NB4 (cell line): ENCODE measurements at regions not wholly inside any gene's neighbourhood (a gene's known extent, or its start where the extent isn't known, plus 50 kb on each side); places are given as distances from the start of the nearest gene placed in this dataset.

ENCODE experiments used
- DNase-seq: peaks from one replicate; pipeline ENCODE4 v3.0.0; 2010; ENCODE audit warnings: low read depth
- H3K4me3 ChIP-seq: one replicate; pipeline ENCODE4 v1.5.1; 2011; ENCODE audit warnings: mild to moderate bottlenecking, low read depth, low read length, moderate library complexity
- MYC ChIP-seq: IDR thresholded peaks from 2 replicates; pipeline ENCODE4 v1.6.1; 2011; ENCODE audit warnings: low read depth, low read length
- POLR2A ChIP-seq: IDR thresholded peaks from 2 replicates; pipeline ENCODE4 v1.6.1; 2011; ENCODE audit warnings: mild to moderate bottlenecking; ENCODE audit not compliant: insufficient read length; ENCODE audit errors: extremely low read depth
- TF ChIP-seq, protein P1 (sequence below): IDR thresholded peaks from one replicate; pipeline ENCODE4 v1.5.1; 2012; ENCODE audit warnings: low read depth, low read length
- TF ChIP-seq, protein P2 (sequence below): IDR thresholded peaks from 2 replicates; pipeline ENCODE4 v1.6.1; 2011; ENCODE audit warnings: low read depth, low read length

DNA sequence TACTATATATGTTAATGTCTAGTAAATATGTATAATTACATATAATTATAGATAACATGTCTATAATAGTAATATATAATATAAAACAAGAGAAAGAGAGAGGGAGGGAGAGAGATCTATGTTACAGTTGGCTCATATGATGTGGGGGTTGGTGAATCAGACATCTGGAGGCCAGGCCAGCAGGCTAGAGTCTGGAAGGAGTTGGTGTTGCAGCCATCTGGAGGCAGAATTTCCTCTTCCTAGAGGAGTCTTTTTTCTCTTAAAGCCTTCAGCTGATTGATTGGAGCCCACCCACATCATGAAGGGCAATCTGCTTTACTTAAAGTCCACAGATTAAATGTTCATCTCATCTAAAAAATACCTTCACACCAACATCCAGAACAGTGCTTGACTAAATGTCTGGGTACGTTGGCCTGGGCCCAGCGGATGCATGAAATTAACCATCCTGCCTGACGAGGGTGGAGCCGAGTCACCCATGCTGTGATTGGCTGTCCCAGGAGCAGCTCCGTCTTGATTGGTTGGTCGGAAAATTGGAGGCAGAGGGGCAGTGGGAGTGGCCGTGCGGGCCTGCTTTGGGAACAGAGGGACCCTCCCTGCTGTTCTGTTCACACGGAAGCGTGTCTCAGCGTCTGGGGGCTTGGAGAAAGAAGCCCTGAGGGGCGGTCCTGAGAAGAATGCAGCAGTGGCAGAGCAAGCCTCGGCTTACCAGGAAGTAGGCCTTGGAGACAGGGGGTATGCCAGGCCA, 392.4 kb downstream of the QKI start:
- TF ChIP-seq, protein P1, sequence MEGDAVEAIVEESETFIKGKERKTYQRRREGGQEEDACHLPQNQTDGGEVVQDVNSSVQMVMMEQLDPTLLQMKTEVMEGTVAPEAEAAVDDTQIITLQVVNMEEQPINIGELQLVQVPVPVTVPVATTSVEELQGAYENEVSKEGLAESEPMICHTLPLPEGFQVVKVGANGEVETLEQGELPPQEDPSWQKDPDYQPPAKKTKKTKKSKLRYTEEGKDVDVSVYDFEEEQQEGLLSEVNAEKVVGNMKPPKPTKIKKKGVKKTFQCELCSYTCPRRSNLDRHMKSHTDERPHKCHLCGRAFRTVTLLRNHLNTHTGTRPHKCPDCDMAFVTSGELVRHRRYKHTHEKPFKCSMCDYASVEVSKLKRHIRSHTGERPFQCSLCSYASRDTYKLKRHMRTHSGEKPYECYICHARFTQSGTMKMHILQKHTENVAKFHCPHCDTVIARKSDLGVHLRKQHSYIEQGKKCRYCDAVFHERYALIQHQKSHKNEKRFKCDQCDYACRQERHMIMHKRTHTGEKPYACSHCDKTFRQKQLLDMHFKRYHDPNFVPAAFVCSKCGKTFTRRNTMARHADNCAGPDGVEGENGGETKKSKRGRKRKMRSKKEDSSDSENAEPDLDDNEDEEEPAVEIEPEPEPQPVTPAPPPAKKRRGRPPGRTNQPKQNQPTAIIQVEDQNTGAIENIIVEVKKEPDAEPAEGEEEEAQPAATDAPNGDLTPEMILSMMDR = no peak
- no peak for TF ChIP-seq MYC
- TF ChIP-seq, protein P2, sequence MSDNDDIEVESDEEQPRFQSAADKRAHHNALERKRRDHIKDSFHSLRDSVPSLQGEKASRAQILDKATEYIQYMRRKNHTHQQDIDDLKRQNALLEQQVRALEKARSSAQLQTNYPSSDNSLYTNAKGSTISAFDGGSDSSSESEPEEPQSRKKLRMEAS = no peak
- TF ChIP-seq POLR2A = no peak
- no peak for DNase-seq
- no peak overlapping the region for H3K4me3 ChIP-seq

DNA sequence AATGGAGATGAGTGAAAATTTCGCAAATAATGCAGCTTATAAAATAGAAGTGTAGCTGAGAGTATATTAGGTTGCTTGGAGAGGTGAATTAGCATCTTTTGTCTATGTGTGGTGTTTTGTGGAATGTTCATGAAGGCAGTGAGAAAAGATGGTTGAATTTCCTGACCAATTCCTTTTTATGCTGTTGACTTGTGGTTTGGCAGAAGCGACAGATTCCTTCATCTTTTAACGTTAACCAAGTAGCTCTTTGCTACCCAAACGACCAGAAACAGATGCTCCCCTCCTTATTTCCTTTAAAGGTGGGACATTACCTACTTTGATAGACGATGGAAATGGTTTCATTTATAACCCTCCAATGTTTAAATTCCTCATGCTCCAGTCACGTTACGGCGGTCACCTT, 390.5 kb downstream of the QKI start:
- no peak overlapping the region for H3K4me3 ChIP-seq
- DNase-seq = no peak
- TF ChIP-seq MYC (no peak), POLR2A (no peak)
- TF ChIP-seq, protein P1 = no peak
- TF ChIP-seq, protein P2 = no peak

DNA sequence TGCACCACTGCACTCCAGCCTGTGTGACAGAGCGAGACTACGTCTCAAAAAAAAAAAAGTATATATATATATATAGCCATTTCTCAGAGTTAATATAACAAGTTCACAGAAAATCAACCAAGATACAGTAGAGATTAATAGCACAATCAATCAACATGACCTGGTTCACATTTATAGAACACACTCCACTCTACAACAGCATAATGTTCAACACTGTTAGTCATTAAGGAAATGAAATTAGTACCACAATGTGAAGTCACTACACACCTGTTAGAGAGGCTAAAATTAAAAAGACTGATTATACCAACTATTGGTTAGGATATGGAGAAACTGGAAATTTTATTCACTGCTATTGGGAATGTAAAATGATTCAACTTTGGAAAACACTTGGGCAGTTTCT, 387.7 kb downstream of the QKI start:
- no peak overlapping the region for H3K4me3 ChIP-seq

DNA sequence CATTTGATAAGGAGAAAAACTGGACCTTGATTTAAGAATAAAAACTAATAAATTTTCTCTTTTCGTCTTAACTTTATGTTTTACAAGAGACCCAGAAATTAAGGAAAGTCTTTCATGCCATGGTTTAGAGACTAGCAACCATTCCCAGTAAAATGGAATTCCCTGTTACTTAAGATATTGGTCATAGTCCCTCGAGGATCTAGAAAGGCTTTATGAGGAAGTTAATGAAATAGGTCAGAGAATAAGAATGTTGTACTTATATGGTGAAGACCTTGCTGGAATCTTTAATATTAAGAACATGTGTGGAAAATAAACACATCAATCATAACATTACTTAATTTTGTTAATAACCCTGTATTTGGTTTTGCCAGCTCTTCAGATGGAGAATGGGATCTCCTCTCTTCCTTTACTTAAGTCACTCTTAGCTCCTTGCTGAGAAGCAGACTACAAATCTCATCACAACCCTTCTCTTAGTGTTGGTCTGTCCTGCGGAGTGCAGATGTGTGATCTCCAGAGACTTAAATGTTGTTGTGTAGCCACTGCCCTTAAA, 382.9 kb downstream of the QKI start:
- no peak for TF ChIP-seq MYC
- TF ChIP-seq, protein P1 = no peak
- TF ChIP-seq, protein P2 = no peak
- no peak for TF ChIP-seq POLR2A
- no peak for DNase-seq
- no peak overlapping the region for H3K4me3 ChIP-seq

More for the DNA sequence above, 387.7 kb downstream of the QKI start:
- TF ChIP-seq, protein P1 = no peak
- TF ChIP-seq, protein P2 = no peak
- TF ChIP-seq POLR2A = no peak
- no peak for TF ChIP-seq MYC
- no peak for DNase-seq

DNA sequence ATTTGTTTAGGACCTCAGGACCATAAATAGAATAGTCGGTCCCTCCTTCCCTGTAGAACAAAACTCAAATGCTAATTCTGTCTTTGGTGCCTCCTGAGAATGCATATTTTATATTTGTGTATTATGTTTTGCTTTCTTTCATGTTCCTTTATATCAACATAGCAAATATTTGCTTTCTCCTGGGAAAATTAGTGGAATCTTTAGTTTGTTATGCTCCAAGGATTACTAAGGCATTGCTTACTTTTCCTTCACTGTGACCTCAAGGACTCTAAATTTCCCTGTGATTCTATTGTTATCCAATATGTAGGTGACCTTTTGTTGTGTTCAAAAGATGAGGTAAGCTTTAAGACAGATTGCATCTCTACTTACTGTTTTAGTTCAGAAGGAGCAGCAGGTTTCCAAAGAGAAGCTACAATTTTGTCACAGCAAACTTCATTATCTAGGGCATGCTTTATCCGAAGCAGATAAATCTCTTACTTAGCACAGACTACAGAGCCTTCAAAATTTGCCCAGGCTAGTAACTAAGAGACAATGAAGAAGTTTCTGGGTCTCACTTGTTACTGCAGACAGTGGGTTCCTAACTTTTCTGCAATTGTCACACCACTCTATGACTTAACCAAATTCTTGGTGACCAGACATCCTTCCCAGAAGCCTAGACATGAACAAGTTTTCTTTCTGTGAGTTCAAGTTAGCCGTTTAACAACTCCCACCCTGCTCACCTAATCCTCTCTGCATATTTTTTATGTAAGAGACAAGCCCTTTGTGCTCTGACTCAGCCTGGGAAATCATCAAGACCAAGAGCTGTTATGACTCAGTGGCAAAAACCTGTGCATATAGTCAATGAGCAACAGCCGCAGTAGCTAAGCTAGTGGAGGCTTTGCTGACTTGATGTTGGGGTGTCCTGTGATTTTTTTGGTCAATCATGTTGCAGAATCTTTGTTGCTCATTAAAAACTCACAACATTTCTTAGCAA, 378.8 kb downstream of the QKI start:
- TF ChIP-seq, protein P2 = no peak
- TF ChIP-seq POLR2A (no peak), MYC (no peak)
- TF ChIP-seq, protein P1 = no peak
- DNase-seq = no peak
- no peak overlapping the region for H3K4me3 ChIP-seq
